NCI-H1436 treated with DMSO at 0.1 percent for 48 hours (cell line): ENCODE measurements at regions not wholly inside any gene's neighbourhood (a gene's known extent, or its start where the extent isn't known, plus 50 kb on each side); places are given as distances from the start of the nearest gene placed in this dataset.

Experiments
- DNase-seq: peaks from one replicate; lab custom pipeline; 2025; lab: John Stamatoyannopoulos, UW

DNA sequence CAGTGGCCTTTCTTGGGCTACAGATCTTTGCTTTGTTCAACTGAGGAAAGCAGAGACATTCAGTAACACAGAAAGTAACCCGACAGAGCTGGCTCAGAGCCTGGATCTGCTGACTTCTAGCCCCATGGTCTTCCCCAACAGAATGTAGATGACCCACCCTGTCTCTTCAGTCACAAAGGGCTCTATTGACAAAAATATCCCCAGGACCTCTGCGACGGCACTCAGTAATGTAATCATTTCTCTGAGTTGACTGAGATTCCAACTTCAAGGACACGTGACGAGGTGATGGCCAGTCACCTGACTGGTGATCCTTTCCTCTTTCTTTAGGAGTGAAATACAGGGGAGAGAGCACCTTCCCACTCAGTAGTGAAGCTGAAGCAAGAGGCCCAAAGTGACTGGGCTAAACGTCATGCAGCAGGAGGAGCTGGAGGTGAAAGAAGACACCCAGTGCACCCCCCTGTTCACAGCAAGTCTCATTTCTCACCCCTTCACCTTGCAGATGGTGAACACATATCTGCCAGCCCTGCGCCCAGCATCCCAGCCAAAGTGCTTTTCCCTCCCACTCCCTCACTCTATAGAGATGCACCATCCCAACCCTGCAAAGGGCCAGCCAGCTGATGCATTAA is 179.2 kb upstream of the EGLN3 start:
- no peak for DNase-seq

DNA sequence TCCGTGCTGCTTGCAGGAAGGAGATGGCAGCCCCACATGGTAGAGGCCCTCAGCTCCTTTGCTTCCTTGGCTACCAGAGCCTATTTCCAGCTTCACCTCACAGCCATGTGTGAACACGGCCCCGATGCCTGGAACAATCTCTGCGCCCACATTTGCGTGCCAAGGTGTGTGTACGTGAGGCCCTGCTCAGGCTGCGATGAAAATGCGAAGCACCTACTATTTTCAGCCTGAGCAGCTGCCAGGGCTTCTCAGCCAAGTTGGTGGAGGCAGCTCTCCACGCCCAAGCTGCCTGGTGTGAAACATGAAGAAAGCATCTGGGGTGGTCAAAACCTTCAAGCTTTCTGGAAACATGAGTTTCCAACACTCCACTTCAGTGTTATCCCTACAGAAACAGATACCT is 177.8 kb upstream of the EGLN3 start:
- no peak for DNase-seq

DNA sequence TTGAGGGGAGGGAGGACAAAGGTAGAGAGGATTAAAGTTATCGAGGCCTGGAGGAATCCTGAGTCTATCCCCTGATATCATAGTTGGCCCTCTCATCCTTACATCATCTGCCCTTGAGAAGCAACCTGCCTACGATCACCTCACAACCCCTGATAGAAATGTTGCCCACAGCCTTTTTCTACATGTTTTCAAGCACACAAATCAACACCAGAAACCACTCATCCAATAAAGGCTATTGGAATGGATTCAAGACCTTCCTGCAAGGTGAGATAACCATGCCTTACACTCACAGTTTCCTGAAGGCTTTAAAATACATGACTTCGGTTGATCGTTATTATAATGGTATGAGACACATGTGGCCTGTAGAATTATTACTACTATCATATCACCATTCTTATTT is 175.7 kb upstream of the EGLN3 start:
- DNase-seq: no peak

DNA sequence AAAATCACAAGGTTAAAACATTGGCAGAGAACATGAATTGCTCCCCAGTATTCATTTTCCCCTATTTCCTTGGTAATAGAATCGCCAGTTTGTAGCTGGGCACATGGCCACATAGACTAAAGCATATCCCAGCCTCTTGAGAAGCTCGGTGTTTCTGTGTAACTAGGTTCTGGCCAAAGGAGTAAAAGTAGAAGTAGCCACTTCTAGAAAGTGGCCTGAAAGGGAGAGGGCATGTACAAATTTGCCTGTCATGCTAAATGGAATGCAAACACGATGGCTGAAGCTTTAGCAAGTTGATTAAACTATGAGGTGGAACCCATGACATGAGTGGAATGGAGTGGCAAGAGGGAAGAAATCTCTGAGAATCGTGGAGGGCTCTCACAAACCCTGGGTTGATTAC is 173.7 kb upstream of the EGLN3 start:
- DNase-seq: no peak

DNA sequence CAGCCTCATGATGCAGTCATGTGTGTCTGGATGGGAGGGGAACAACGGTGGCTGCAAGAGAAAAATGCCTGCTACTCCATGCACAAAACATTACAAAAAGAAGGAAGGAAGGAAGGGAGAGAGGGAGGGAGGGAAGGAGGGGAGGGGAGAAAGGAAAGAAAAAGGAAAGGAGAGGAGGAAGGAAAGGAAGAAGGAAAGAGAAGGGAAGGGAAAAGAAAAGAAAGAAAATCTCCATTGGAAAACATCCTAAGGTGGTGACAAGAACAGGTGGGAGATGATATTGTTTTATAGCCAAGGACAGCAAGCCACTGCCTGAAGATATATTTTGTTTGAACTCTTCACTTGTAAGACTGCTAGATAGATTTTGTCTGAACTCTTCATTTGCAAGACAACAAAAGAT is 171.8 kb upstream of the EGLN3 start:
- DNase-seq: no peak

DNA sequence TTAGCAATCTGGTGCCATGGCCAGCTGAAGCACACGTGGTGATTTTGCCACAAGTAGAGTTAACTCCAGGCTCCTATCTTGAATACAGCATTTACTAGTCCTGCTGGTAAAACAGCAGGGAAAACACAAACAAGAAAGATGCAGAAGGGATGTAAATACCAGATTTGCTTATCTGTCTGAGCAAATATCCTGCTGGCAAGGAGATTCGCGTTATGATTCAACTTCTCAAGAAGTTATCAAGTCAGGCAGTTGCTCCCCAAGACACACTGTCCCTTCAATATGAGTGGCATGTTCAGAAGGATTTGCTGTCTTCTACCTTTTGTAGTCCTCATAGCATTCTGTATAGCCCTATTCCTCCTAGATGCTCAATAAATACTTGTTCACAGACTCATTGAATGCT is 171.2 kb upstream of the EGLN3 start:
- DNase-seq: no peak

DNA sequence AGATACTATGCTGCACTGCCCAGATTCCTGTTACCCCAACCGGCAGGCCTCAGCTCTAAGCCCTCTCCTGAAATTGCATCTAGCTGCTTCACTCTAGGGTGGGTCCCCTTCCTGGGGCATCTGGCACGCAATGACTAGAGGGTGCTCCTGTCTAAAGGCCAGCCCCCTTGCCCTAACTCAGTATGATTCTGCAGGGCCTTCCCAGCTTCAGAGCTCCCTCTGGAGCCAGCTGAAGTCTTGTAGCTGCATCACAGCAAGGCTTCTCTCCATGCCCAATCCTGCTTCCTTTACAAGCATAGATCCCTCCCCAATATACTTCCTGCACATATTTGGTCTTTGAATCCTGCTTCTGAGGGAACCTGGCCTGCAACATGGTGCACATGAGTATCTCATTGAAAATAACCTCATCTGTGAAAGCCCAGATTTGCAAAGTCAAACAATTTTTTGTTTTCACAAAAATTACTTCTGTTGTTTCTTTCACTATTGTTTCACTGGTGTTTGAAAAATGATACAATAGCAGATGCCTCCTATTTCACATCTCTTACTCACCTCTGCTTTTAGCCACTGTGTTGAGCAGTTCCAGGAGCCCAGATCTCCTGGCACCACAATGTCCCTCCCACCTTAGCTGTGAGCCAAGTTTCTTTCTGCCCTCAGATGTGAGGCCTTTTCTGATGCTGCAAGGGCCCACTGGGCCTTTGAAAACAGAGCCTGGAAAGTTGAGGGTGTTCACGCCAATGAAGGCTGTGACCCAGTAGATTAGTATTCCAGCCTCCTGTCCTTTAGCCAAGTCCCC is 169.5 kb upstream of the EGLN3 start:
- DNase-seq: no peak

DNA sequence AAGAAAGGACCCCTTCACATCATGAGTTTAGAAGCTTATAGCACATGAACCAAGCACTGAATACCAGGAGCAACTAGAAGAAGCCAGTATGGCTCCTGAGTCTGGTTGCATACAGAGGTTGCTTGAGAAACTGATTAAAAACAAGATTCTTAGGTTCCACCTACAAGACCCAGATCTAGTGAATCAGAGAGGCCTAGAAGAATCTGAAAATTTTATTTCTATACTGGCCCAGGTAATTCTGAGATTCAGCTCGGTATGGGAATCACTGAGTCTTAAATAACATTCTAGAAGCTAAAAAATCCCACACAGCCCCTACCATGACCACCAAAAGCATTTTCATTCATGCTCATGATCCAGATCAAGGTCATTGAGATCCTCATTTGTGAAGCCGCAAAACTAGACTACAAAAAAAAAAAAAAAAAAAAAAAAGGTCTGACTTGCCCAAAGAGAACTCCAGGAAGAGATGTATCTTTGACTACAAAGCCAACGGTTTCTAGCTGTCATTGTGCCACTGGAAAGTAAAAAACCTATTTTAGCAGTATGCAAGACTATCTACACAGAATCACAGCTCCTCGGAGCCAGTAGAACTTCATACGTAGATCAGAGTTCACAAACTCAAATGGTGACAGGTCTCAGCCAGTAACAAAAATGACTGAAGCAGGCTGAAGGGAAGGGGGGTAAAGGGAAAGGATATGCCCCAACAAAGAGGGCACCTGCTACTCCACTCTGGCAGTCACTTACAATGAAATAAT is 168.4 kb upstream of the EGLN3 start:
- DNase-seq: no peak

DNA sequence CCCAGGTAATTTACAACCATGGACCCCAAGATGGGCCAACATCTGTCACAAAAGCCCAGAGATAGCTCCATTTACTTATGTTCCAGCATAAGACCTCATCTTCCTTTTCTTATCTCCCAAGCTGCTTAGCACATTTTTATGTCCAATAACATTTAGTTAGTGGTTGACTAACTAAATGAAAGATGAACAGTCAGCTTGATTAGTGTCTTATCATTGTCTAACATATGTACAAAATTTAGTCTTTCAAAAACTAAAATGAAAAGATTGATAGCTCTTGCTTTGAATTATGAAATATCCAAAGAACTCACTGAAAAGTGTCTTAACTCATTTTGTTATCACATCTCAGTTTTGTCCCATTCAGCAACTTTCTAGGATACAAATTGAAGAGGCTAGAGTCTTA is 163.1 kb upstream of the EGLN3 start:
- no peak for DNase-seq

DNA sequence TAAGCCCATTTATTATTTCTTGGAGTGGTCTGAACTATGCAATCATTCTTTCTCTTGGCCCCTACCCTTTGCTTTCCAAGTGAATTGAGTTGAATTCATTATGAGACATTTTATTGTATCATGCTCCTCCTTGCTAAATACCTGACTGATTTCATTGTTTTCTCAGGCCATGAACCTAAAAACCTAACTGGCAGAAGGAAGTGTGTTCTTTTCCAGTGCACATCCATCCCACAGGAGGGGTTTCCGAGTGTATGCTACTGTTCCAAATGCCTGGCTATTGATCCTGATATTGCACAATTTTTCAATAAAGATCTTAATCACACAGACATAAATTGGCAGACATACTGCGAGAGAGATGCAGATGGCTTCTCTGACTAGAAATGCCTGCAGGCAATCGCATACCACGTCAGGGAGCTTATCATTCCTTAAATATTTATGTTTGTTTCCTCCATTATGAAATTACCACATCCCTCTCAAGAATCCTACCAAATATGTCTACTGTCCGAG is 162.2 kb upstream of the EGLN3 start:
- no peak for DNase-seq

DNA sequence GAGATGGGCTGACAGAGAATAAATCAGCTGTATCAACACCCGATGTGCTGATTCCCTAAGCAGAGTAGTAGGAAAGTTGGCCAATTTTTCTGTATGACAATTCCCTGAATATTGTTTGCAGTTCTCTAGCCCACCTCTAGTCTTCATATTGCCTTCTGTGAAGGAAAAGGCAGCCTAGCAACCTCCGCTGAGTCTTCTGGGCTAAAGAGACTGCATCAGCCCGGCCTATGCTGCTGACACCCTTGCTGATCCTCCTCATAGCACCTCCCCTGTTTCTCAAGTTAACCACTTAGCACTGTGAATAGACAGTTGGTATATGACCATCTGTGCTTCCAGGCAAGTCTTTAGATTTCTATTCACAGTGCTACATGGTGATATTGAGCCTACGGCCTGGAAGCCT is 161.1 kb upstream of the EGLN3 start:
- DNase-seq: no peak

DNA sequence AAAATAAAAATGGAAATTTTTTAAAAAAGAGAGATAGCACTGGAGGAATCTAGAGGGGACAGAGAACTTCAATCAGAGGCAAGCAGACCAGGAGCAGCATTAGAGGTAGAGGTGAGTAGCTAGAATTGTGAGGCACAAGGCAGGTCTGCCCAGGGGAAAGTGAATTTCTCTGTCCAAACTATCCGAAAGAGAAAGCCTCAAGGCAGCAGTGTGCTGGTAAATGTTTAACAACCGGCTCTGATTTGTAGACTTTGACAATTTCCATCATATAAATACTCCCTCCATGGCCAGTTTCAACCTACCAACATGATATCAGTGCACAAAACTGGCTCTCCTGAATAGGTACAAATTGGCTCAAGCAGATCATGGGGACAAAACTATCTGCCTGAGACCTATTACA is 160.6 kb upstream of the EGLN3 start:
- no peak for DNase-seq

DNA sequence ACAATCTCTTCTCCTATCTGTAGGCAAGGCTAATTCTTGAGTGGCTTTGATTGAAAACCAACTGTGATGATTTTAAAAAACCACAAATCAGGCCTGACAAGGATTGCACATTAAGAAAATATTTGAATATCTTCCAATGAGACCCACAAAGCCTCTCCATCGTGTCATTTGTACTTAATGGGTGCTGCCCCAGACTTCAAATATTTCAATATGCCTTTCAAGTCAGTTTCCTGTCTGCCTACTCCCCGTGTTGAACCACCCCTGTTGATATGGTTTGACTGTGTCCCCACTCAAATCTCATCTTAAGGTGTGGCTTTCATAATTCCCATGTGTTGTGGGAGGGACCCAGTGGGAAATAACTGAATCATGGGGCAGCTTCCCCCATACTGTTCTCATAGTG is 159.7 kb upstream of the EGLN3 start:
- no peak for DNase-seq

DNA sequence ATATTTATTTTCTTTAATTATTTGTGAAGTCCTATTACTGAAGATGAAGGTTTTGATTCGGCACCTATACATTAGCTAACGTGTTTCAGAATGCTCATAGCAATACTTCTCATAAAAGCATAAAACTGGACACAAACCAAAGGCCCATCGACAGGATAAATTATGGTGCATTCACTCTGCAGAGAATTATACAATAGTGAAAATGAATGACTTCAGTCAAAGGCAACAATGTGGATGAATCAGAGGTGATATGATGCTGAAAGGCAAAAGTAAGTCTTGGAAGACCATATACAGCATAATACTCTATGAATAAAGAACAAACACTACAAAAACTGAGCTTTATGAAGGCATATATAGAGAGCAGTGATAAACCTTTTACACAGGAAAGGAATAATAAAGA is 156.6 kb upstream of the EGLN3 start:
- no peak for DNase-seq

DNA sequence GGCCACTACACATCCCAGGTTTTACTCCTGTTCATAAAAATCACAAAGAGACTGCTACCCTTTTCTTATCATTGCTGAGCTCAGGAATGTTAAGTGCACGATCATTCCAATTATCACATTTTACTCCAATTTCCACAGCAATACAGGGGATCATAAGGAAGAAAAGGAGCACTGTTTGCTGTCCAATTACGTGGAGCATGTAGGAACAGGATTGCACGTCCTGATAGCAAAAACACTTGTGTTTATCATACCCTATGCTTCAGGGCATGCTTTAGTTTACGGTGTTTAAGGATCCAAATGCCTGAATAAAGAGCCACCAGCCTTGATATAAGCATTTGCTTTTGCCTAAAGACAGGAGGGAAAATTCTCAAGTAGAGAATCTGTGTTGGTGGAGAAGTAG is 155.4 kb upstream of the EGLN3 start:
- DNase-seq: no peak

DNA sequence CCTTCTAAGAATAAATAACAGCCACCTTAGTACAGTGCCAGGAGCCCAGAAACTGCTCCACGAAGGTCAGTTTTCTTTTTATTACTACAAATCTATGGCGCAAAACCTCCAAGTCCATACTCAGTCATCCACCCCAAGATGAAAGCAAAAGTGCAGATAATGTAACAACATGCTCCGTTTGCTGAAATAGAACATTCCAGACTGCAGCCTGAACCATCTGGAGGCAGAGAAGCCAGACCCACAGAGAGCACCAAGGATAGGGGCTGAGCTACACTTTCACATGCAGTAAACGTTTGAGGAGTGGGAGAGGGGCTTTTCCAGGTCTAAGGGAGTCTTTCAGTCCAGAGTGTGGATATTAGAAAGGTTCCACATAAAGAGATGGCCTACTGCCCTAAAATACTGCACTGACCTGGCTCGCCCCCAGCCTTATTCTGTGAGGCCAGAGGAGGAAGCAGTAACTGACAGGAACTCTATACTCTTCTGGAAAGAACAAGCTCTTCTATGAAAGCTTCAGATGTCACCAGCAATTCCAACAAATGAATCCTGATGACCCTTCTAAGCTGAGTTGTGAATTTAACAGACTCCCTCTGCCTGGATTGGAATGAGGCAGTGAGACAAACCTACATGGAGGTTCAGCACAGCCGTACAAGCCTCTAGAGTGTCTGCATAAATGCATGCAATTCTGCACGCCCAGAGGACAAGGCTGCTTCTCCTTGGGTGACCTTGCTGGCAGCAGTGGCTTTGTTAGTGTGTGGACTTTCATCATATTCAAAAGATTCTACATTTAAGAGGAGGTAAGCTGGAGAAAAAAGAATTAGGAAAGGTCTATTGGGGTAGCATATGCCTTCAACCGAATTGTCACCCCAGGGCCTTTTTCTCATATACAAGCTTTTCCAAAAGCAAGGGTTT is 153.9 kb upstream of the EGLN3 start:
- DNase-seq: no peak

DNA sequence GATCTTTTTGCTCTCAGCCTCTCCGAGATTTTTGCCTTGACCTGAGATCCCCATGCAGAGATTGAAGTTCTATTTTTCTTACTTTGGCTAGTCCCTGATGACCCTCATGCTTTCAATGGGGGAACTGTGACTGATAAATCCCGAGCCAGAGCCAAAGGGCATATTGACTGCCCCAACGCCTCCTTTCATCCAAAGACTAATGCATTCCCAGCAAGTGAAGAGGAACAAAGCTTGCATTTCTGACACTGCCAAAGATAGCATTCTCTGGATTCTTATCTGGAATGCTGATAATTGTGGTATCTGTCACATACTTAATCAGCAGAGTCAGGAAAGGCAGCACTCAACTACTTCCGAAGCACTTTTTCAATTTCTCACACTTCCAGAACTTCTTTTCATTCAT is 152.3 kb upstream of the EGLN3 start:
- DNase-seq: no peak

DNA sequence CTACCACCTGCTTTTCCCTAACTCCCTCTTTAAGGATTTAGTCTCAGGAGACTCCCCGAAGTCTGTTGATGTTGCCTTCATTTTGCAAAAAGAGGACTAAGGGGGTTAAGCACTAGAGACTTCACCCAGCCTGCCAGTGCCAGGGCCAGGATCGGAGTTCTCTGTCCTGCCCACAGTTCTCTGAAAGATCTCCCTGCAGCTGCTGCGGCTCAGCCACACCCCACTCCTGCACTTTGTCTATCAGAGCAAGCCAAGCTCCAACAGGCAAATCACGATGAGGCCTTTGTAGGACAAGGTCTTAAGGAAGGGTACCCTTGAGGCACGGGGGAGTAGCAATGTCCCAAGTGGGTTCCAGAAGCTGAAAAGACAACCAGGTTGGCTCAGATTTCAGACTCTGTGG is 148.8 kb upstream of the EGLN3 start:
- no peak for DNase-seq

DNA sequence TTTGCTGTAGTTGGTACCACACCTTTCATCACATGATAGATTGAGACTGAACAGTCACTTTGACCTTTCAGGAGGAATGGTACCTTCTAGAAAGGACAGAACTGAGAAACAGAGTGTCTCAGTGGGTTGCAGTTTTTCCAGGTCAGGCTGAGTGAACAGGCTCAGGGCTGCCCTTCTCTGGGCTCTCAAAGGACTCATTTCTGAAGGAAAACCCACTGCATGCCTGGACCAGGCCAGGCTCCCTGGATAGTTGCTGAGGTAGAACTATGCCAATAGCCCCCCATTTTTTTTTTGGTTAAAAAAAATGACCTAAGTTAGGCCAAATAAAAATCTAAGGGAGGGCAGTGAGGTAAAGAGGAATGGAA is 148.1 kb upstream of the EGLN3 start:
- DNase-seq: no peak

DNA sequence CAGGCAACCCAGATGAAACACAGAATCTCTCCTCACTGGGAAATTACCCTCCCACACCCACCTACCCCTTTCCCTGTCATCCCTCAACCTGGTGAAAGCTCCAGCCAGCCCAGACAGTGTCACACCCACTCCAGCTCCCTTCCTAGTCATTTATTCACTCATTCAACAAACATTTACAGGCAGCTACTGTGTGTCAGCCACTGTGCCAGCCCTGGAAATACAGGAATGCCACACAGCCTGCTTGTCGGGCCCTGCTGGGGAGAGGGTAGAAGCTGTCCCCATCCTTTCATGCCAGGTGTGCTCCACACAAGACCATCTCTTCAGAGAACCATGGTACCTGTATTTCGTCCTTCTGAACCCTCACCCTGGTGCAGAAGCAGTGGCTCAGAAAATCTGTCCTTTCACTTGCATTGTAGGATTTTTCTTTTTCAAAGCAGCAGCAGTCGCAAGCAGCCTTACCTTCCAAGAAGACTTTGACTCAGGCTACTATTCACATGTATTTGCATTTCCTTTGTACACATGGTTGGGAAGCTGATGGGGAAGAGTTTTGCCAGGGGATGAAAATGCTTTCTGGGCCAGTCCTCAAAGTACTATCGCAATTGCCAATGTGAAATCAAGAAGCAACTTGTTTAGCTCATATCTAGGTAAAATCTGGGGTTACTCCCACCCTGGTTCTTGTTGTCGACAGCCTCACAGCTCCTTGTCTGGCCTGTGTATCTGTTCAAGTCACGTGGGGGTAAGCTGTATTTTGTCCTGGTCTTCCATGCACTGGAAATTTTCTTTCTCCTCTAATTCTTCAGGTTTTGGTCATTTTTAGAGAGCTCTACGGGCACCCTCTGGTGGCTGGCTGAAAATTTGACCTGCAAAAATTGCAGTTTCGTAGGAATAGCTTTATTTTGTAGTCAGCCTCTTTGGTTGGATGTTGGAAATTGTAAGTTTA is 147.4 kb upstream of the EGLN3 start:
- DNase-seq: no peak

DNA sequence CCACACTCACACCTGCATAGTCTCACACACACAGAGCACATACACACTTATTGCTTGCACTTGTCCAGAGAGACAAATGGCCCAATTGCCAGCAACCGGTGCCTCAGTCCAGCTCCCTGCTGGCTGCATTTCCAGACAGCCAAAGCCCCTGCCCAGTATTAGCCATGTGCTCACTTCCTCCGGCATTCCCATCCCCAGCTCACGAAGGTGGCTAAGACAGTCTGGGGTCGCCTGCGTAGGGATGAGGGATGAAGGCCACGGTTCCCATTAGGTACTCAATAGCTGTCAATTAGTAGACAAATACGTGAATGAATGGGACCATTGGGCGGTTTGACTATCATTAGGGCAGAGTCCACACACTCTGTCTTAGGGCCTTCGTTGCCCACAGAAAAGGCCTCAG is 146.8 kb upstream of the EGLN3 start:
- DNase-seq: no peak
